Body of pancreas (tissue), 4 donors: ENCODE measurements at regions not wholly inside any gene's neighbourhood (a gene's known extent, or its start where the extent isn't known, plus 50 kb on each side); places are given as distances from the start of the nearest gene placed in this dataset.

ENCODE experiments used
- POLR2A ChIP-seq, 3 donors: fragments of 450-650 bp; IDR thresholded peaks; one replicate each; pipeline ENCODE4 v1.6.1; 2016; ENCODE audit warnings: antibody characterized with exemption in 3 of 3, mild to moderate bottlenecking in 2 of 3
- TF ChIP-seq, protein P1 (sequence below), 7 experiments: fragments of 450-650 bp in 4 of 7; fragments of 200-600 bp in 3 of 7; sonication (generic) in 3 of 7; IDR thresholded peaks; one replicate each; pipeline ENCODE4 v1.5.1; 2016 to 2019; ENCODE audit warnings: antibody characterized with exemption in 7 of 7

DNA sequence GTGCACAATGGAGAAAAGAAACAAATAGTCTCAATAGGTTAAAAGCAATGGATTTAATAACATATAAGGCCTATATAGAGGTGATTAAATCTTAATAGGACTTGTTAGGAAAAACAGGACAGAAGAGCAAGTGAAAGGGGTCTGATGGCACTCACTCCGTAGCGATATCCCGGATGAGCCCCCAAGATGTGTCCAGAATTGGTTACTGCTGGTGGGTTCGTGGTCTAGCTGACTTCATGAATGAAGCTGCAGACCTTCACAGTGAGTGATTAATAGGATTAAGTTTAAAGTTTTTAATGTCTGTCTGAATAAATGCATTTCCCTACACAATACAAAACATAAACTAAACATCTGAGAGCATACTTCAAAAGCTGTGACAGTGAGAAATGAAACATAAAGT is 110.4 kb upstream of the FAM174A start:
- TF ChIP-seq, protein P1, sequence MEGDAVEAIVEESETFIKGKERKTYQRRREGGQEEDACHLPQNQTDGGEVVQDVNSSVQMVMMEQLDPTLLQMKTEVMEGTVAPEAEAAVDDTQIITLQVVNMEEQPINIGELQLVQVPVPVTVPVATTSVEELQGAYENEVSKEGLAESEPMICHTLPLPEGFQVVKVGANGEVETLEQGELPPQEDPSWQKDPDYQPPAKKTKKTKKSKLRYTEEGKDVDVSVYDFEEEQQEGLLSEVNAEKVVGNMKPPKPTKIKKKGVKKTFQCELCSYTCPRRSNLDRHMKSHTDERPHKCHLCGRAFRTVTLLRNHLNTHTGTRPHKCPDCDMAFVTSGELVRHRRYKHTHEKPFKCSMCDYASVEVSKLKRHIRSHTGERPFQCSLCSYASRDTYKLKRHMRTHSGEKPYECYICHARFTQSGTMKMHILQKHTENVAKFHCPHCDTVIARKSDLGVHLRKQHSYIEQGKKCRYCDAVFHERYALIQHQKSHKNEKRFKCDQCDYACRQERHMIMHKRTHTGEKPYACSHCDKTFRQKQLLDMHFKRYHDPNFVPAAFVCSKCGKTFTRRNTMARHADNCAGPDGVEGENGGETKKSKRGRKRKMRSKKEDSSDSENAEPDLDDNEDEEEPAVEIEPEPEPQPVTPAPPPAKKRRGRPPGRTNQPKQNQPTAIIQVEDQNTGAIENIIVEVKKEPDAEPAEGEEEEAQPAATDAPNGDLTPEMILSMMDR (IDR thresholded peaks at IDR 0.05): no peak
- TF ChIP-seq POLR2A (IDR thresholded peaks at IDR 0.05): no peak
